HG02852 (cell line): ENCODE measurements at regions not wholly inside any gene's neighbourhood (a gene's known extent, or its start where the extent isn't known, plus 50 kb on each side); places are given as distances from the start of the nearest gene placed in this dataset.

Source experiments
- ATAC-seq: cut with Tn5 transposase; IDR thresholded peaks from one replicate; pipeline ENCODE4 v1.9.1; 2021; ENCODE audit warnings: mild to moderate bottlenecking, moderate library complexity; ENCODE audit not compliant: unreplicated experiment

GRCh38 chr2:12156349-12156748 is 409.9 kb downstream of the LPIN1 start:
- no peak for ATAC-seq

- ATAC-seq: no peak
Observed at GRCh38 chr2:12161085-12161484, 414.7 kb downstream of the LPIN1 start.

- no peak for ATAC-seq
Observed at GRCh38 chr2:12162269-12163247, 416.1 kb downstream of the LPIN1 start.

DNA sequence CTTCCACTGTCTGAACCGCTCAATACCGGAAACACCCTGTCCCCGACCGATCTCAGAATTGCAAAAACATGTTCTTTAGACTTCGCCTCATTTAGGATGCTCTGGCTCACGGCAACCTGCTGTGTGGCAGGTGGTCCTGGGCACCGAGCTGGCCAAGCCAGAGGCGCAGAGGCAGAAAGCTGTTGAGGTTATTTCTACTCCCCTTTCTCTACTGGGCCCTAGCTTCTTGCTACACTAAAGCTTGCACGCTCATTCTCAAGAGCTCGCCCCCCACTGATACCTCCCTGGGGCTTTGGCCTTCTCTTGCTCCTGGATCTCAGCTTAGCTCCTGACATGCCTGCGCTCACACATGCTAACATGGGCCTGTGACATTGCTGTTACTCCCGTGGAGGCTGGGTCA is 417.4 kb downstream of the LPIN1 start:
- ATAC-seq: no peak

DNA sequence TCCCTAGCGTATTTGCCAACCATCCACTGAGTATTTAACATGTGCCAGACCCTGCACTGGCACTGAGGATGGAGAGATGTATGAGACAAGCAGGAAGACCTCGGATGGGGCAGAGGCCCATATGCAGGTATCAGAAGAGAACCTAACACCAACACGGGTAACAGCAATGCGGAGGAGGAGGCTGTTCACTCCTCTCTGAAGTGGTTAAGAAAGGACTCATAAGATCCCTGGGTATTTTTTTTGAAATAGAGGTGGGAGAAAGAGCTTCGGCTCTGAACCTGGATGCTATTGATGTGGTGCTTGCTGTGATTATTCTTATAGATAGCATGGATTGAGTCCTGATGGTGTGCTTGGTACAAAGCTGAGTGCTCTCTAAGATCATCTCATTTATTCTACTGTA is 418.3 kb downstream of the LPIN1 start:
- ATAC-seq: no peak

- ATAC-seq: no peak
Observed at GRCh38 chr2:12167525-12168317, 421.3 kb downstream of the LPIN1 start.

DNA sequence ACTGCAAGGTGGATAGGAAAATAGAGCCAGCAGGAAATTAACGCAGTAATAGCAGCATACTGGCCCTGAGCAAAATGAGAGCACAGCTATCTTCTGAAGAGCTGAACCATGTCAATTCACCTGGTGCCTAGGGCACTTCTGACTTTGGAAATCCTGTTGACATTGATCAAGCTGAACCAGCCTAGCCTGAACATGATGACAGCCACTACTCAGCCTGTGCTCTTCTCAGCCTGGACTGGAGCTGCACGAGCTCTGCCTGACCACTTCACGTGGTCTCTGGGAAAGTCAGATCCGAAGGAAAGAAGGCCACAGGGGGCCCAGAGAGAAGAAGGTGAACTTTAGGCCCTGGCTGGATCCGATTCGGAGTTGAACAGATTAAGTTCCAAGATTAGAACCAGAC is 421.9 kb downstream of the LPIN1 start:
- no peak for ATAC-seq

DNA sequence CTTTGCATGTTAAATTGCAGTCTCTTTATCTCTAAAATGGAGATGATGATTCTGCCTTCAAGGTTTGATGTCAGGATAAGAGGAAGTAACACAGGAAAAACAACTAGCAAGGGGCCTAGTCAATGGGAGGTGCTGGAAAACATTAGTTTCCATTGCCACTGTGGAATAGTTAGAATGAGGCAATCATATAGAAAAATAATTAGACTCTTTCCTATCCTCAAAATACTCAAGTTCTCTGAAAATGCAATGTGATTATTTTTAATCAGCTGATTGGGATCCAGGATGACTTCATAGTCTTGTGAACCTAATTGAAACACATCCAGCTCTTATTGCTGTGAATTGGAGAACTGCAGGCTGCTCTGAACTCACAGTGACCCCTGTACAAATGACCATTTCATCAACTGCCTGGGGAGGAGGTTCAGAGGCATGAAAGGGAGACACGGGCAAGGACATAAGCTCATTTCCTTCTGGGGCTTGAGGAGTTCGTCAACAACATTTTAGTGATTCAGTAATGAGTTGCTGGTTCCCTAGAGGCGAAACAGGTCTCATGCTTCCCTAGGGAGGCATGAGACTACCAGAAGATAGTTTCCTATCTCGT is 422.5 kb downstream of the LPIN1 start:
- ATAC-seq: no peak

DNA sequence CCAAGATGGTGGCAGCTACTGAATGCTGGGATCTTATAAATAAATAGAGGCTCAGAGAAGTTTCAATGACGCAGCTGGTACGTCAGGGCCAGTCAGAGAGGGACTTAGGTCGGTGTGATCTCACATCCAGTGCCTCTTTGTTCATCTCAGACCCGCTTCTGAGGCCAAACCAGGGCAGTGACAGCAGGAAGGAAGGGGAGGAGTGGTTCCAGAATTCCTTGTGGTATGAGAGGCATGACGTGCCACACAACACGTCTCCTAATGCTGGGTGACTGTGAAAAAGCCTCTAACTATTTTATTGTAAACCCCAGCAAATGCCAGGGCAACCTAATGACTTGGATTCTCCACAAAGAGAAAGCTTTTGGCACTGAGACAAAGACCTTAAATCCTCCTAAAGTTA is 423.3 kb downstream of the LPIN1 start:
- ATAC-seq: no peak

DNA sequence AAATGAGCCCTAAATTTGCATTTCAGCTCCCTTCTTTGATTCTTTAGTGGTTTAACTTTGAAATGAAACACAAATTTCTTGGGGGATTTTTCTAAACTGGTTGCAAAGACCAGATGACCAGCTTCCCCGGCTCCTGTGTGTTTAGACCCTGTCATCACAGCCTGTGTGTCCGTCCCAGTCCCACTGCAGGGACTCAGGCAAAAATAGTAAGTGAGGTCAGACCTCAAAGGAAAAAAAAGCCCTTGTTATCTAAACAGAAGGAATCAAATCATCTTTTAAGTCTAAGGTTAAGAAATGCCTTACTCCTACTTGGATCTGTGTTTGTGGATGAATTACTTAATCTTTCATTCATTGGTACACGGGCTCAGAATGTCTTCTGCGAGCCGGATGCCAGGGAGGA is 423.7 kb downstream of the LPIN1 start:
- no peak for ATAC-seq

GRCh38 chr2:12173271-12173942 is 427.0 kb downstream of the LPIN1 start:
- ATAC-seq: no peak

DNA sequence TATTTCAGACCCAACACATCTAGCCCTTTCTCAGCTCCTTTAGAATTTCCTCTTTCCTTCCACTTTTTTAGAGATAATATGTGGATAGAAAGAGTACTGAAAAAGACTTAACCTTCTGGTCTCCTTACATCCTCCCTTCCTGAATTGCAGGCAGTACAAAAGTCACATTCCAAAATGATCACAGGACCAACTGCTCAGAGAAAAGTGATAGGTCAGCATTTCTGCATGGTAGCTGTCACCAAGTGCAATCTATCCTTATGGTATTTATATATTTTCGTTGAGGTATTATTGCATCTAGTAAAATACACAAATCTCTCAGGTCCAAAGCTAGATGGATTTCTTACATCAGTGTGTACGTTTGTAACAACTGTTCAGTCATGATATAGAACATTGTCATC is 427.5 kb downstream of the LPIN1 start:
- no peak for ATAC-seq

- ATAC-seq: no peak
Observed at GRCh38 chr2:12175323-12175722, 428.9 kb downstream of the LPIN1 start.

- peak; percentile 85 for ATAC-seq
Observed at GRCh38 chr2:12176623-12177454, 430.4 kb downstream of the LPIN1 start.

GRCh38 chr2:12177455-12178288 is 431.2 kb downstream of the LPIN1 start:
- ATAC-seq: peak; percentile 69

DNA sequence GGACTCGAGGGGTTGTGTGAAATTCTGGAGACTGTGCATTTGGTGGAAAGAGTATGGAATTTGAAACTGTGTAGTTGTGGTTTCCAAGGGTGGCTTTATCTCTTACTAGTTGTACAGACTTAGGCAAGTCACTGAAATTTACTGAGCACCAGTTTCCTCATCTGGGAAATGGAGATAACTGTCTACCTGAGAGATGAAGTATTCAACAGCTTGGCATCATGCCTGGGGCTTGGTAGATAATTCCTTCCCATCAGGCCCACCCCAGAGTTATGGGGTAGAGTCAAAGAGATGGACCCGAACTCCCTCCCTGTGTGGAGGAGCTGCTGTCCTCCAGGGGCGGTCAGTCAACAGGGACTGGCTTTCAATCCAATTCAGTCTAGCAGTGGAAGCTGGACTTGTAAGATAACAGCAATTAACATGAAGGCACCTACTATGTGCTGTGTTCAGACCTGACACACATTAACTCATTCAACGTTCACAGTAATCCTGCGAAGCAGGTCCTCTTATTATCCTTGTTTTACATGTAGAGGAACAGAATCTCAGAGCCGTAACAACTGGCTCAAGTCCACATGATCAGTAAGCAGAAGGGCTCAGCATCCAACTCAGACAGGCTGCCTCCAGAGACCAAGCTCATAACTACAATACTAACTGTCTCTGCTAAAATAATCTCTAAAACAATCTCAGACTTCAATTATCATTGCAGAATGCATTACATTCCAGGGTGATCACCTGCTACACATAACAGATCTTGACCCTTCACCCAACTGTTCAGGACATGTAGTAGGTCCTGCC is 432.1 kb downstream of the LPIN1 start:
- ATAC-seq: no peak

DNA sequence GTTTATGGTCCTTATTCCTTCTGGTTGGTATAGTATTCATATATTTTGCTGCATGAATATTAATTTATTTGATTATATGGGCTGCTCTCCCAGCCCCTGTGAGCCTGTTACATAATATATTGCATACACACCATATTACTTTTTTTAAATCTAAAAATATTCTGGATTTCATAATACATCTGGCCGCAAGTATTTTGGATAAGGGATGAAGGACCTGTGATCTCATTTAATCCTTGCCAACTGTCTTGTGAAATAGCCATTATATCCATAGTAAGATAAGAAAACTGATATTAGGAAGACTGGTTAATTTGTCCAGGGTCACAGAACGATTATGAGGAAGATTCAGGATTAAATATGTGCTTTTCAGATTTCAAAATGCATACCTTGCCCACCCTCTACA is 433.6 kb downstream of the LPIN1 start:
- no peak for ATAC-seq

- ATAC-seq: no peak
Observed at GRCh38 chr2:12183032-12183645, 436.7 kb downstream of the LPIN1 start.
